NCI-H526 treated with DMSO at 0.1 percent for 48 hours (cell line): ENCODE measurements at regions not wholly inside any gene's neighbourhood (a gene's known extent, or its start where the extent isn't known, plus 50 kb on each side); places are given as distances from the start of the nearest gene placed in this dataset.
"Not testable (repeated sequence)": the region's sequence is repeated elsewhere in the genome, so short reads cannot be mapped to it uniquely, and the experiment has no call there.

Source experiments
- DNase-seq: peaks from one replicate; lab custom pipeline; 2025; lab: John Stamatoyannopoulos, UW

GRCh38 chr9:36521148-36521547, 51.5 kb upstream of the MELK start:
- DNase-seq, result no peak

GRCh38 chr9:36517131-36517530, 55.6 kb upstream of the MELK start:
- no peak for DNase-seq

DNA sequence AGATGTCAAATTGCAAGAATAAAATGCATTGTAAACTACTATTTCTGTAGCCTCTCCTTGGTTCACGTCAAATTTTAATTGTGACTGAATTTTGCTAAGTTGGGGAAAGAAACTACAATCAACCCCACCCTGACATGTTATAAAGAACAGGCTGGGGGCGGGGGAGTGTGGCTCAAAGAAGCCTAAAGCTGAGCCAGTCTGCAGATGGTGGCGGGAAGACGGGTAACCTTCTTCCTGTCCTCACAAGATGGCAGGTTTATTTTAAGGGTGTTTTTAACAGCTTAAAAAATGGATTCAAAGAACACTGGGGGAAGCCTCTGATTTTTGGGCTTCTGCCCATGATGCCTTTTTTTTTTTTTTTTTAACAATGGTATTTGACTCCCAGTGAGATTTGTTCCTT, 68.5 kb upstream of the MELK start:
- no peak for DNase-seq

DNA sequence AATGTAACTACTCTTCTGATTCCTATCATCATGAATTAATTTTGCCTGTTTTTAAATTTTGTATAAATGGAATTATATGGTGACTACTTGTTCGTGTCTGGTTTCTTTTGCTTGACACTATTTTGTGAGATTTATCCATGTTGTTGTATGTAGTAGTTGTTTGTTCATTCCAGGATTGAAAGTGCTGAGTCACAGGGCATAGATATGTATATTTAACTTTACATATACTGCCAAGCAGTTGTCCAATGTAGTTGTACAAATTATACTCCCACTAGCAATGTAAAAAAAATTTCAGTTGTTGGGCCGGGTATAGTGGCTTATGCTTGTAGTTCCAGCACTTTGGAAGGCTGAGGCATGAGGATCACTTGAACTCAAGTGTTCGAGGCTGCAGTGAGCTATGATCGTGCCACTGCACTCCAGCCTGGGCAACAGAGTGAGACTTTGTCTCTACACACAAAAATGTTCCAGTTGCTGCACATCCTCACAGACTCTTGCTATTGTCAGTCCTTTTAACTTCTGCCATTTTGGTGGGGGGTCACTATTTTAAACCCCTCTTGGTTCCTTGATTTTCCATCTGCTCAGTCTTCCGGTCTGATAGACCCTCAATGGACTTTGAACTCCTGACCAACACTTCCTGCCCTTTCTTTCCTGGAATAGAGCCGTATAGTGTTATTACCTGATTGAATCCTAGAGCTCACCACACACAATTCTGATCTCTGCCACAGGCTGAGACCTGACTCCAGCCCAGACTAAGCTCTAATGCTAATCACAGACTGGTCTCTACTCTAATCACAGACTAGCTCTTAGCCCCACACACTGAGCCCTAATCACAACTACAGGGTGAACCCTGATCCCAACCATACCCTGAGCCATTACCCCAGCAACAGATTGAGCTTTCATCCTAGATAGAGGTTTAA, 69.3 kb upstream of the MELK start:
- no peak for DNase-seq

- no peak for DNase-seq
These were observed 71.0 kb upstream of the MELK start for GRCh38 chr9:36501727-36502126.

- DNase-seq, result not testable (repeated sequence)
These were observed 71.8 kb upstream of the MELK start for GRCh38 chr9:36500931-36501330.

GRCh38 chr9:36499174-36499890, 73.4 kb upstream of the MELK start:
- DNase-seq, result peak; percentile 29

DNA sequence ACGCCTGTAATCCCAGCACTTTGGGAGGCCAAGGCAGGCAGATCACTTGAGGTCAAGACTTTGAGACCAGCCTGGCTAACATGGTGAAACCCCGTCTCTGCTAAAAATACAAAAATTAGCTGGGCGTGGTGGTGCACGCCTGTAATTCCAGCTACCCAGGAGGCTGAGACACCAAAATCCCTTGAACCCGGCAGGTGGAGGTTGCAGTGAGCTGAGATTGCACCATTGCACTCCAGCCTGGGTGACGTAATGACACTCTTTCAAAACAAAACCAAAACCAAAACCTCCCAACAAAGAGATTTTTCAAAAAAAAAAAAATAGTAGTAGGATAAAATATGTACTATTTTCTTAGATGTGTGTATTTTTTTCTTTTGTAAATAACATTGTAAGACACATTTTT, 79.1 kb upstream of the MELK start:
- not testable (repeated sequence) for DNase-seq

- DNase-seq, result no peak
These were observed 79.8 kb upstream of the MELK start for GRCh38 chr9:36492865-36493264.

GRCh38 chr9:36489453-36489852, 83.2 kb upstream of the MELK start:
- DNase-seq, result no peak

- no peak for DNase-seq
These were observed 84.3 kb upstream of the MELK start for GRCh38 chr9:36488389-36488756.

GRCh38 chr9:36487482-36488388, 85.0 kb upstream of the MELK start:
- DNase-seq, result peak; percentile 95

DNA sequence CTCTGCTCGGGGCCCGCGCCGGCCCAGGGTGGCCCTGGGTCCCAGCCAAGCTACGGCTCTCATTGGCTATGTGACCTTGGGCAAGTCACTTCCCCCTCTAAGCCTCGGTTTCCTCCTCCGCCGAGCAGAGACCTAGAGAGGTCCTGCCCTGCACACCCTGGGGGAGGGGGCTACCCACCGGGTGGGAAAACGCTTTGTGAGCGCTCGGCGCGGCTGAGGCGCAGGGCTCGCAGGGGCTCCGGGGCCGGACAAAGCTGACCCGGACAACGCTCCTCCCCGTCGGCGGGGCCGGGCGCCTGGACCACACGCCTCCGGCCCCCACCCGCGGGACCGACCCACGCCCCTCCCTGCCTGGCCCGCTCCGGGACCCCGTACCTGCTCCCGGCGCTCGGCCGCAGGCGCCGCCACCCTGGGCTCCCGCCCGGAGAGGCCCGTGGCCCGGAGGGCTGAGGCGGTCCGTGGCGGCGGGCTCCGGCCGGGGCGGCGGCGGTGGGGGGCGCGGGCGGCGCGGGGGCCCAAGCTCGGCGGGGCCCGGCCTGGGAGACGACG, 85.7 kb upstream of the MELK start:
- peak; percentile 19 for DNase-seq

DNA sequence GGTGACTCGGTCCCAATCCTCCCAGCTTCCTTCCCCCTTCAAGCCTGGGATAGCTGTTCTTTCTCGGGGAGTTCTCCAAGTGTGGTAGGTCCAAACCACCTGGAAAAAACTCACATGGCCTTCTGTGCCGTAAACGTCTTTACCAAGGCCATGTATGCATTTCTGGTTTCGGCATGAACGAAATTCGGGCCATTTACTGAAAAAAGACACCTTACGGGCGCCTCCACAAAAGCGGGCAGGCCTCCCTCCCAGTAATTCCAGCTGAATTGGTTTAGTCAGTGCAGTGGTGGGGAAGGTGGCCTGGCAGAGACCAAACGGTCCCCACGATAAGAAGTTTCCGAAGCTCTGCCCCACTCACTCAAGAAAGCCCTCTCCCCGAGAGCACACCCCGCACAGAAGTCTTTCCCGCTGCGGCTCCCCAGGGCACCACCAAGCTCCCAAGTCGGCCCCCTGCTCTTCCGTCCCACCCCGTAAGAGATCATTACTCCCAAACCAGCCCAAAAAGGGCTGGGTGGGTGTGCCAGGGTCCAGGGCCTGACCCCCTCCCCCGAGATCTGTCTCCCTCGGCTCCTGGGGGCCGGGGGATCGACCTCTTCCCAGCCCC, 86.3 kb upstream of the MELK start:
- no peak for DNase-seq

DNA sequence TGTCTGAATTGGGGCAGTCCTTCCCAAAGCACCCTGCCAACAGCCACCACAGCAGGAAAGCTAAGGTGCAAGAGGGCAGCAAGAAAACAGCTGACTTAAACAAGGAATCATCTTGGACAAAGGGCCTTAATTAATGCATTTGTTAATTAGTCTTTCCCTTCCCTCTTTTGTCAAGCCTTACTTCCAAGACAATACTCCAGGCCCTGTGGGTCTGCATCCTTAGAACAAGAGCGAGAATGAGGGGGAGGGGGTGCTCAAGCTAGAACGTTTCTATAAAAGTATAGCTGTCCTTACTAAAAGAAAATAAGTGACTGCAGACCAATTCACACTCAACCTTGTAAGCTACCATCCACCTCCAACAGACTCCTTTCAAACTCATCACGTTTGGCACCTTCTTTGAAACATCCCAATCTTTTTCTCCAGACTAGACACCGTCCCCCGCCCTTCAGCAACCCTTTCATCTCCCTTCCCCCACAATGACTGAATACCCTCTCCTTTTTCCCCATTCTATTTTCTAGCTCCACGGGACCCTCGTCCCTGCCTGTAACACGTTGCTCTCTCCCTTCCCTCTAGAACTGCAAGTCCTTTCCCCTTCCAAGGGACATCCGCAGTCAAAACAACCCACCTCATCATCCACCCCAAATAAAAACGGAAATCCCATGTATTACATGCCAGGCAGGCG, 85.7 kb upstream of the RNF38 start:
- no peak for DNase-seq

DNA sequence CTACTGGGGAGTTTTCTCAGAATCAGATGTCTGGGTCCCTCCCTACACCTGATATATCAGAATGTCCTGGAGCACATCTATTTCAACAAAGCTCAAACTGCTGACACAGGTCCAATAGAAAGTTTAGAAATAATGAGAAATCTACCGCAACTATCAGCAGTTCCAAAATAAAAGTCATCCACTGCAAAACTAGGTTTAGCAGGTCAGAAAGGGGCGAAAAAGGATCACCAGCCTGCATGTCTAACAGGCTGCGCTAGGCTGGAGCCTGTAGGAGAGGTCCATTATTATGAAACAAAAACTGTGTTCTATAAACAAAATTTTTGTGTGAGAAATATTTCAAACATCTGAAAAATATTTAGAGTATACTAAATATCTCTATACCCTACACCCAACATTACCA, 84.1 kb upstream of the RNF38 start:
- DNase-seq, result no peak

DNA sequence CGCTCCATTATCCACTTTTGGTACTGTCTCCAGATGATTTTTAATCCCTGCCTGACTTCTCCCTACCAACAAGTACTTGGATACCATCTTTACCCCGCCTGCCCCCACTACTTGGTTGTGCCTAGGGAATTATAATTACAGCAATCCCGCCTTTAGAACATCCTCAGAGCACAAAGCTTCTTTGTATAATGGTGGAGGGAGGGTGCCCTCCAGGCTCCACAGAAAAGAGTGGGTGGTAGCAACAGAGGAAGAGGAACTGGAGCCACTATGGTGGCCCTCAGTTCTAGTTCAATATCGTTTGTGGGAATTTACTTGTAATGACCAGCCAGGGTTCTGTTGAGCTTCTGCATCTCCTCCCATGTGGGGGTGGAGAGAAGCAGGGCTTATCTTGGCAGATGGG, 79.0 kb upstream of the RNF38 start:
- DNase-seq, result no peak

DNA sequence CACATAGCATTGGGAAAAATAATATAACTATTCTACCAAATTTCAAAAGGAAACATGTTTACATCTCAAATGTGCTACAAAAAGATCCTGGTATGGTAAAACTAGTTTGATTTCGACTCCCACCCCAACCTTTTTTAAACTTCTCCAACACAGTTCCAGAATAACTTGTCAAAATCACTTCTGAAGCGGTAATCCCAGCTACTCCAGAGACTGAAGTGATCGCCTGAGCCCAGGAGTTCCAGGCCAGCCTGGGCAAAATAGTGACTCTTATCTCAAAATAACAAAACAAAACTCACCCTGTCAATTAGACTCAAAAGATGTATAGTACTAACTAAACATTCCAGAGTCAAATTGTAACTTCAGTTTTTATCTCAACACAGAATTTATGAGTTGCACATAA, 71.3 kb upstream of the RNF38 start:
- DNase-seq, result no peak

GRCh38 chr9:36470643-36471290, 70.7 kb upstream of the RNF38 start:
- DNase-seq, result no peak

DNA sequence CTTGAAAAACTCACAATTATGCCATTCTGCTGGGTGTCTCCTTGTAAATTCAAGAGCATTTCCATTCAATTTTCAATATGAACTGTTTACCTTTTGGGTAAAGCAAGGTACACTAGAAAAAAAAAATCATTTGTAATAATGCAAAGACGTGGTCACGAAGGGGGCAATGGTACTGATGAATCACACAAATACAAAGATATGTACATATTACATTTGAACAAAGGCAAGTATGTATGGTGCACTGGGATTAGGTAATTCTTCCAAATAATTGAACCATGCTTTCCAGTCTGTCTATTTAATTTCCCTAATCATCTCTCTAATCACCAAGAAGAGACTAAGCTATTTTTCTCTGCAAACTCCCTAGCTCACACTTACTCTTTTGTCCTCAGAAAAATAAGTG, 63.4 kb upstream of the RNF38 start:
- DNase-seq, result no peak

DNA sequence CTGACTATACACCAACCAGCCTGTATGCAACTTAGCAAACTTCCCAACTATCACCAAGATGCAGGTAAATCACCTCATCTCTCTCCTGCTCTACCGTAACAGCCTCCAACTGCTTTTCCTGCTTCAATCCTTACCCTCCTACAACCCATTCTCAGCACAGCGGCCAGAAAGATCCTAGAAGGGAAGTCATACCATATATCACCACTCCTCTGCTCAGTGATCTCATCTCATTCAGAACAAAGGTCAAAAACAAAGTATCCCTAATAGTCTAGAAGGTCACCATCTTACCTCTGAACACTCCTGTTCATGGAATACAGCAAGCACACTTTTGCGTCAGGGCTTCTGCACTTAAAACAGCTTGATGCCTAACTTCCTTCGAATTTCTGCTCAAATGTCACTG, 62.2 kb upstream of the RNF38 start:
- no peak for DNase-seq
